NCI-H2227 (cell line): ENCODE measurements at regions not wholly inside any gene's neighbourhood (a gene's known extent, or its start where the extent isn't known, plus 50 kb on each side); places are given as distances from the start of the nearest gene placed in this dataset.

Experiments
- DNase-seq: peaks from one replicate; lab custom pipeline; 2025; ENCODE audit not compliant: unreplicated experiment; lab: John Stamatoyannopoulos, UW

- DNase-seq = peak; percentile 80
These were observed 171.8 kb downstream of the ICOS start for GRCh38 chr2:204108330-204108751.

DNA sequence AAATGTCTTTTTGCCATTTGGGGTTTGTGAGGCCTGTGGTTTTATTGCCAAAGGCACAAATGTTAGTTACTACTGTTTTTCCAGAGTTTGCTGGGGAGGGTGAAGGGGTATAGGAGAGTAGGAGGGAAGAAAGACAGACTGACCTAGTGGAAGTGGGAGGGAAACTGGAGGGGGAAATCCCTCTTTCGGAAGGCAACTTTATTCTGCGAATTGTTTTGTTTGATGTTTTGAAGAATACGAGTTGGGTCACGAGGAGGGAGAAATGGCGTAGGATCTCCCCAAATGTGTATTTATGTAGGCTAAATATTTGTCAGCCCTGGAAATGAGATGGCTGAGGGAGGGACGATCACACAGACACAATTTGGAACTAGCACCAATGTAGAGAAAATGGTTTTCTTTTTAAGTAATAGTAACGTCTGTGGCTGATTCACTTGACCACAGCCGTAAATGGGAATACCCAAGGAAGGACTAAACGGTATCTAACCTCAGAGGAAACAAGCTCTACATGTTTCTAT, 172.3 kb downstream of the ICOS start:
- DNase-seq = no peak

DNA sequence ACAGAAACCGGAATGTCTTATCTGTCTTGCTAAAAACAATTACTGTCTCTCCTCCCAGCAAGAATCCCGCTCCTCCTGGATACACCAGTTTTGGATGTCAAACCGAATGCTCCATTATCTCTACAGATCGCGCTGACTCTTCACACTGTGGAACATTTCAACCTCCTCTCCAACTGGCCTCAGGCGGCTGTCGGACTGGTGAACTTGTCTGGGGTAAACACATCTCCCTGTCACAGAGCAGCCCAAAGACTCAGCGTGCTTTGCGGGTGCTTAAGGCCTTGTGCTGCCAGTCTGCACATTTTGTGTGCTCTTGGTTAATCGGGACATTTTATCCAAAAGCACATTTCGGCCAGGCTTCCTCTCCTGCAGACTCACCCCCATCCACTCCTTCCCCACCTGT, 173.1 kb downstream of the ICOS start:
- peak; percentile 33 for DNase-seq

DNA sequence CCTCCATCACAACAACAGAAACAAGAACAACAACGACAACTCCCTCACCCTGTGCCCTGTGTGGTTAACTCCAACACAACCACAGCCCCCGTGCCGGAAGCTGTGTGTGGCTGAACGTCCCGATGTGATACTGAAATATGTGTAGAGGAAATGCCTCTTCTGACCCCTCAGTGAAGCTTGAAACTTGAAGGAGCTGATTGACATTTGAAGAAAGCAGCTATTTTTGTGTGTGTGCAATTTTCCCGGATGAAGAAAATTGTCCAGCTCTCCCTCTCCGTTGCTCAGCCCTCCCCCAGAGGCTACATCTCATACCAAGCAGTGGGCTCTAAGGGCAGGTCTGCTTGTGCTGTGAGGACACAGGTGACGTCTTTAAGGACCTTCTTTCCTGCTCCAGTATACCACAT, 173.8 kb downstream of the ICOS start:
- DNase-seq = peak; percentile 61

DNA sequence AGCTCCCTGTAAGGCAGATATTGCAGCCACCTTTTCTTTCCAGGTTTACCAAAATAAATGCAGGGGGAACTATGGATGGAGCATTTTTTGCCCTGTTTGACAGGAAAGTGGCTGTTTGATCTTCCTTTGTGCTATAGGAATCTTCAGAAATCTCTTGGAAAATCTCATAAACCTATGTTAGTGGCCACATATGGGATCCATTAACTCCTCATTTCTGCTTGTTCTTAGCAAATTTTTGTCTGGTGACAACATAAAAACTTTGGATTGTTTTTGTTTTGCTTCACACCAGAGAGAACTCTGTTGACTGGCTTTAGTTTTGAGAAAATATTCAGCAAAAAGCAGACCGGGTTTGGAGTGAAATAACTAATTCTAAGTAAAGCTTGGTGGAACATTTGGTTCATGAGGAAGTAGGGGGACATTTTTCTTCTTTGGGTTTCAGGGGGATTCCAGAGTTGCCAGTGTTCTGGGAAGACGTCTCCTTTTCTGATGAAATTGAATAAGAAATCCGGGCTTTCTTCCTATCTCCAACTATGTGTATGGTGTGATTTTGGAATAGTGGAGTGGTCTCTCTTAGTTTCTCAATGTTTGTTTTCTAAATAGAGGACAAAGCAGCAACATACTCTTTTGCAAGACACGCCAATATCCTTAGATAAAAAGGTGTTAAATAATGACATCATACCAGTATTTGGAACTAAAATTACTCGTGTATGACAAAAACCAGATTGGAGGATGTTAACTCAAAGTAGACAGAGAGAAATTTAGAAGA, 174.4 kb downstream of the ICOS start:
- DNase-seq = no peak

DNA sequence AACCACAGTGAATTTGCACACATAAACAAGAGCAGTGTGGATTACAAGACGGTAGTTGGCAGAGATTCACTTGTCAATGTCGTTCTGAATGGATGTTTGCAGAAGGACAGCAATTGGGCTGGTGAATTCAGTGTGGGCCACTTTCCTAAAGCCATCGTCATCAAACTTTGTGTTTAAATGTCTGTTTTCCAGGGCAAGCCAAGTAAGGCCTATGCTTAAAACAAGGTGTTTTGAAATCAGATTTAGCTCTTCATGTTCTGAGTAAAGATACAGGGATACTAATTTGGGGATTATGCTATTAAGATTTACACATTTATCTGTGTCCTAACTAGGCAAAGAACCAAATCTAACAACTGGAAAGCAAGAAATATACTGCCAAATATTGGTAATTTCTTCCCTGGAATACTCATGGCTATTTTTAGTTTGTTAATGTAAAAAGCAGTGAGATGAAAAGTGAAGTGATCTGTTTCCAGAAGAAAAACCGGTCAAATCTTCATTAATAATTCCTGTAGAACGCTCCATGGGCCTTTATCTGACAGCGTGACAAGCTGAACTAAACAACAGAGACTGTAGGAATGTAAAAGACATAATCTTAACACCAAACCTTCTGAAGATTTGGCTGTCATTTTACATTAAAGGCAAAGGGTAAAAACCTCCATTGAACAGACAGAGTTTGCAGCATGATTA, 175.7 kb downstream of the ICOS start:
- no peak for DNase-seq

GRCh38 chr2:204114295-204115136, 178.0 kb downstream of the ICOS start:
- no peak for DNase-seq

GRCh38 chr2:204115137-204116056, 178.8 kb downstream of the ICOS start:
- no peak for DNase-seq

- no peak for DNase-seq
These were observed 179.7 kb downstream of the ICOS start for GRCh38 chr2:204116159-204116792.

- no peak for DNase-seq
These were observed 185.9 kb downstream of the ICOS start for GRCh38 chr2:204122425-204122824.

- no peak for DNase-seq
These were observed 187.7 kb downstream of the ICOS start for GRCh38 chr2:204124140-204124750.

DNA sequence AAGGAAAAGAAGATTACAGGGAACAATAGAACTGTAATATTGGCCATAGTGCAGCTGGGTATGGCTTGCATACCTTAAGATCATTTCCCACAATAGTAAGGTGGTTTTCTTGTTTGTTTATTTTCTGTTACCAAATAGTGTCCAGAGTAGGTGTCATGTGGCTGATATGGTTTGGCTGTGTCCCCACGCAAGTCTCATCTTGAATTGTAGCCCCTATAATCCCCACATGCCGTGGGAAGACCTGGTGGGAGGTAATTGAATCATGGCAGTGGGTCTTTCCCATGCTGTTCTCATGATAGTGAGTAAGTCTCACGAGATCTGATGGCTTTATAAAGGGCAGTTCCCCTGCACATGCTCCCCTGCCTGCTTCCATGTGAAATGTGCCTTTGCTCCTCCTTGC, 190.1 kb downstream of the ICOS start:
- no peak for DNase-seq

DNA sequence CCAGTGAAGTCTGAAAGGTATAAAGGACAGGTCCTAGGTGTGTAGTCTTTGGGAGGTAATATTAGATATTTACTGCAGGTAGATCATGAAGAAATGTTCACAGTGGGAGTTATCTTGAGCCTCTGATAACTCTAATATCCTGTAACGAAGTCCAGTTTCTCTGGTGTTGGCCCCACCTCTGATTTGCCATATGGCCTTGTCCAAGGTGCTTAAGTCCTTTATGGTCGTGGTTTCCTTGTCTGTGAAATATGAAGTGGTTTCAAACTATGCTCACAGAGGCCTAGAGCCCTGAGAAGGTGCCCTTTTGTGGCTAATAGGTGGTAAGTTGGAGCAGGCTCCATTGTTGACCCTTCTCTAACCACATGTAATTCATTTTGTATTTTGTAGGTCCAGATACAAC, 190.7 kb downstream of the ICOS start:
- DNase-seq = no peak

DNA sequence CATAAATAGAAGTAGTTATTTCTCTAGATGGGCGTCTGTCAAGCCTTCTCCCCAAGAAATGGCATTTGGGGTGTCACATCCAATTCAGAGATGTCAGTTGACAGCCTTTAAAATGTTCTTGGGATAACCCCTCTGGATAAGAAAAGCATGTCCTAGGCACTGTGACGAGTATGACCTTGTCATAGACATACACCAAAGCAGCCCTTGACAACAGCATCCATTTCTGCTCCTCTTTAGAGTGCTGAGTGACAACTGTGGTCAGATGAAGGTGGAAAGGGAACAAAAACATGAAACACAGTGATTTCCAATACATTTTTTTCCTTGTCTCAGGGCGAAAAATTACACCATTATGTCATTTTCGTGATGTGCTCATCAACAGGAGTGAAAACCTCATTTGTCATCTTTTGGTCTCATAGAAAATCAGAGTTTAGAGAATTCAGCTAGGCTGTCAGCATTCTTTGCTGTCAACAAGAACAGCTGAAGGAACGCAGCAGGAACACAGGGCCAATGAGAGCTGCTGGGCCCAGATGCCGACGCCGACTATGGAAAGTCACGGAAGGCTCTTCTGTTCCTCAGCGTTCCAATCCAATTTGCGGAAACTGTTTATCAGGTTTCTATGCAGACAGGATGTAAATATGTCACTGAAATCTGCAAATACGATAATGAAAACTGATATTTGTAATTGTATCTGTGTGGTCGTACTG, 193.2 kb downstream of the ICOS start:
- no peak for DNase-seq

- DNase-seq = no peak
These were observed 195.1 kb downstream of the ICOS start for GRCh38 chr2:204131621-204132020.

GRCh38 chr2:204133476-204133875, 196.9 kb downstream of the ICOS start:
- no peak for DNase-seq

DNA sequence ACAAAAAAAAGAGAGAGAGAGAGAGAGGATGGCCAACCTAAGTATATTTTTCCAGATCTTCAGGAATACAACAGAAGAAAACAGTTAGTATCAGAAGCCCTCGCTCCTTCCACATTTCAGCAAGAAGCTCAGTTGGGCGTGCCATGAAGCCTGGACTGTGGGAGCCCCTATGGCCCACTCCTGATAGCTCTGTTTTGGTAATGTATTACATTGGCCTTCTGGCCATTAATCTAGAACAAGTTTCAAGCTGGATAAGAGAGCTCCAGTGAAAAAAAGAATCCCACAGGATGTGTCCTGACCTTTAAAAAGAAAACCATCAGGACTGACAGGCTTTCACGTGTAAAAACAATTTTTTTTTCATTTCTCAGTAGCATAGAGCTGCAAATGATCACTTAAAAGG, 197.9 kb downstream of the ICOS start:
- no peak for DNase-seq

- DNase-seq = no peak
These were observed 199.2 kb downstream of the ICOS start for GRCh38 chr2:204135752-204136151.

DNA sequence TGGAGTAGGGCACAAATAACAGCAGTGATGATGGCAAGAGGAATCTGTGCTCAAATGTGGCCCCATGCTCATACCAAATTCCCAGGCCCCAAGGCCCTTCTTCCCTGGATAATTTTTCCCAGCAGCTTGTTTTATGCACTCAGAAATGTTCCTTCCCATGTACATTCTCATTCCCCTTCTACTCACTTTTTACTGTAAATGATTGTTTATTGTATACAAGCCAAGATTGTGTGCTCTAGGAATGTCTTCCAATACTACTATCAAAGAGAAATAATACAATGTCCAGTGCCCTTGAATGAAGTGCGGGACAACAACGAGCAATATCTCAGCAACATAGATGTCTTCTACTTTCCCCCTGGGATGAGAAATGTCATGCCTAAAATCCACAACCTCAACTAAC, 201.6 kb downstream of the ICOS start:
- no peak for DNase-seq
